ENCODE measurements at regions not wholly inside any gene's neighbourhood (a gene's known extent, or its start where the extent isn't known, plus 50 kb on each side); places are given as distances from the start of the nearest gene placed in this dataset.

DNA sequence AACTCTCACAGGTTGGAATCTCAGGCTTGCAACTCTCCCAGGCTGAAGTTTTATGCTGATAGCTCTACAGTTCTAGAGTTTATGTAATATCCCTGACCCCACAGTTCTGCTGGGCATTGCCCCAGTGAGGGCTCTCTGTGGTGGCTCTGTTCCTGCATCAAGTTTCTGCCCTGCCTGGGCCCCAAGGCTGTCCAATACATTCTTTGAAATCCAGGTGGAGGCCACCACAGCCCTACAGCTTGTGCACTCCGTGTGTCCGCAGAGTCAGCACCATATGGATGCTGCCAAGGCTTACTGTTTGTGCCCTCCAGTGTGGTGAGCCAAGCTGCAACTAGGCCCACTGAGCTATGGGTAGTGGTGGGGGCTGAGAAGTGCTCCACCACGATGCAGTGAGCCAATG lies 1141.2 kb upstream of the EPHA6 start:
- Histone ChIP-seq H3K56ac (replicated peaks; ENCODE audit: insufficient read length, low read depth, low read length) (no peak overlapping the region), H3K79me1 (ENCODE audit: low read depth, low read length) (no peaks in the 10 kb centered on the region), H3K79me2 (ENCODE audit: control insufficient read depth in 1 of 2, insufficient read depth in 2 of 2, low read length in 2 of 2) (no peaks in the 10 kb centered on the region), H3K9me3 (ENCODE audit: insufficient read depth in 2 of 2, low read depth in 1 of 2, low read length in 1 of 2) (no peaks in the 10 kb centered on the region), H3K4ac (replicated peaks; ENCODE audit: insufficient read length, low read depth, low read length) (no peak overlapping the region), H3K4me3 (ENCODE audit: extremely low read depth in 1 of 4, insufficient read depth in 2 of 4, low read depth in 3 of 4, low read length in 4 of 4) (no peak overlapping the region), H3K27me3 (replicated peaks in 1 of 4; ENCODE audit: control insufficient read depth in 3 of 4, extremely low read depth in 1 of 4, insufficient read depth in 3 of 4, low read length in 3 of 4) (no peaks in the 10 kb centered on the region), H2AFZ (ENCODE audit: low read length) (no peak overlapping the region), H3K4me1 (replicated peaks in 1 of 4; ENCODE audit: control insufficient read depth in 3 of 4, insufficient read depth in 4 of 4, low read length in 3 of 4) (no peaks in the 10 kb centered on the region), H3K36me3 (ENCODE audit: control insufficient read depth in 2 of 4, insufficient read depth in 4 of 4, low read length in 3 of 4) (no peaks in the 10 kb centered on the region), H3K9ac (replicated peaks in 1 of 4; ENCODE audit: extremely low read depth in 1 of 4, low read depth in 3 of 4, low read length in 3 of 4) (no peak overlapping the region), H3K23me2 (ENCODE audit: low read depth, low read length) (no peaks in the 10 kb centered on the region), H3K18ac (ENCODE audit: extremely low read depth, low read length) (no peak overlapping the region), H3K23ac (ENCODE audit: insufficient read length) (no peak overlapping the region), H4K20me1 (replicated peaks in 1 of 2; ENCODE audit: control insufficient read depth in 1 of 2, insufficient read depth in 2 of 2, low read length in 2 of 2) (no peaks in the 10 kb centered on the region), H2BK5ac (ENCODE audit: low read depth, low read length) (no peak overlapping the region), H2BK120ac (replicated peaks; ENCODE audit: low read depth, low read length) (no peak overlapping the region), H3K27ac (ENCODE audit: low read depth, low read length) (no peak overlapping the region), H4K91ac (replicated peaks; ENCODE audit: insufficient read length, low read length) (no peak overlapping the region), H4K5ac (ENCODE audit: insufficient read length, low read depth, low read length) (no peak overlapping the region), H3K14ac (ENCODE audit: insufficient read length) (no peak overlapping the region), H2BK12ac (ENCODE audit: low read depth, low read length) (no peak overlapping the region), H2BK20ac (ENCODE audit: low read length) (no peak overlapping the region), H3K4me2 (ENCODE audit: insufficient read depth in 1 of 2, low read depth in 2 of 2, low read length in 2 of 2) (no peak overlapping the region), H4K8ac (ENCODE audit: extremely low read depth, insufficient read depth, low read length) (no peak overlapping the region), H2BK15ac (ENCODE audit: low read length) (no peak overlapping the region), H2AK5ac (ENCODE audit: low read depth, low read length) (no peak overlapping the region)
- 84% methylated on average over 3 of the region's 3 CpGs; no CpG with 5 or more reads in 1 of the 2 experiments for WGBS, 2 experiments (ENCODE audit: extremely low coverage in 1 of 2, insufficient coverage in 1 of 2, insufficient read length in 1 of 2, insufficient replicate concordance in 2 of 2, low coverage in 1 of 2, low lambda C conversion rate in 2 of 2, missing lambda C conversion rate in 1 of 2)
- FAIRE-seq (no peak), DNase-seq (ENCODE audit: low read depth in 1 of 2, low spot score in 2 of 2) (no peak)
- ChIA-PET CTCF (ENCODE audit: partially characterized antibody) (interaction anchor here (0.6 kb wide), 1 partner anchor 79 kb away, joined by 3 read pairs; no protein-coding TSS in a partner anchor), POLR2A (ENCODE audit: partially characterized antibody) (no interaction called here)
- TF ChIP-seq BCL11A (IDR thresholded peaks at IDR 0.05; ENCODE audit: low read depth in 2 of 2, low read length in 2 of 2) (no peak), YY1 (IDR thresholded peaks at IDR 0.05; ENCODE audit: low read depth, low read length) (no peak), KDM5A (IDR thresholded peaks at IDR 0.05; ENCODE audit: low read length) (no peak), TAF7 (optimal IDR thresholded peaks at IDR 0.05; ENCODE audit: borderline replicate concordance, low read depth, low read length) (no peak), SIX5 (IDR thresholded peaks at IDR 0.05; ENCODE audit: low read depth, low read length) (no peak), KDM4A (IDR thresholded peaks at IDR 0.05; ENCODE audit: low read depth, low read length, severe bottlenecking) (no peak), SP1 (IDR thresholded peaks at IDR 0.05; ENCODE audit: low read depth, low read length) (no peak), TAF1 (IDR thresholded peaks at IDR 0.05; ENCODE audit: low read depth, low read length) (no peak), RAD21 (IDR thresholded peaks at IDR 0.05 in 1 of 2, conservative IDR thresholded peaks at IDR 0.05 in 1 of 2; ENCODE audit: low read depth in 2 of 2, low read length in 2 of 2) (no peak), BRCA1 (IDR thresholded peaks at IDR 0.05; ENCODE audit: low read depth, low read length) (no peak), HDAC6 (IDR thresholded peaks at IDR 0.05; ENCODE audit: low read depth, low read length) (no peak), HDAC2 (IDR thresholded peaks at IDR 0.05; ENCODE audit: borderline replicate concordance in 1 of 2, low read depth in 2 of 2, low read length in 2 of 2) (no peak), SIN3A (conservative IDR thresholded peaks at IDR 0.05 in 1 of 2, IDR thresholded peaks at IDR 0.05 in 1 of 2; ENCODE audit: low read depth in 1 of 2, low read length in 2 of 2) (no peak)
- TF ChIP-seq, protein P1, sequence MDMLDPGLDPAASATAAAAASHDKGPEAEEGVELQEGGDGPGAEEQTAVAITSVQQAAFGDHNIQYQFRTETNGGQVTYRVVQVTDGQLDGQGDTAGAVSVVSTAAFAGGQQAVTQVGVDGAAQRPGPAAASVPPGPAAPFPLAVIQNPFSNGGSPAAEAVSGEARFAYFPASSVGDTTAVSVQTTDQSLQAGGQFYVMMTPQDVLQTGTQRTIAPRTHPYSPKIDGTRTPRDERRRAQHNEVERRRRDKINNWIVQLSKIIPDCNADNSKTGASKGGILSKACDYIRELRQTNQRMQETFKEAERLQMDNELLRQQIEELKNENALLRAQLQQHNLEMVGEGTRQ (IDR thresholded peaks at IDR 0.05; ENCODE audit: low read length) = no peak

Data from H1 (cell line).